HCEC 1CT (cell line): ENCODE measurements at regions not wholly inside any gene's neighbourhood (a gene's known extent, or its start where the extent isn't known, plus 50 kb on each side); places are given as distances from the start of the nearest gene placed in this dataset.
"Not testable (repeated sequence)": the region's sequence is repeated elsewhere in the genome, so short reads cannot be mapped to it uniquely, and the experiment has no call there.

Experiments
- DNase-seq: peaks from one replicate; pipeline ENCODE4 v3.0.0-alpha.2; 2017

DNA sequence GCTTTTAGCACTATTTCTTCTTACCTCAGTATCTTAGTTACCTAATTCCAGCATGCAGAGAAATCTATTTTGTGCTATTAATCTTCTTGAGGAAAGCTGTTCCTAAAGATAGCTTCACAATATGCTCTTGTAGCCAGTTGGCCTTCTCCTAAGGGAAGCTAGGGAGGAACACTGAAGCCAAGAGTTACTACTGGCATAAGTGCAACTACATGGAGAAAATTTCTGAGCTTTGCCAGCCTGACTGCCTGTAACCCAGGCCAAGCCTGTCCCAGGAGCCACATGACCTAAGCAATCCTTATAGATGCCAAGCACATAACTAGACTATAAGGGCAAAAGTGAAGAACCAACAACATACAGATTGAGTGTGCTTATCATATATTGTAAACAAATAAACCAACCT lies 890.2 kb downstream of the FLRT2 start:
- DNase-seq: no peak

DNA sequence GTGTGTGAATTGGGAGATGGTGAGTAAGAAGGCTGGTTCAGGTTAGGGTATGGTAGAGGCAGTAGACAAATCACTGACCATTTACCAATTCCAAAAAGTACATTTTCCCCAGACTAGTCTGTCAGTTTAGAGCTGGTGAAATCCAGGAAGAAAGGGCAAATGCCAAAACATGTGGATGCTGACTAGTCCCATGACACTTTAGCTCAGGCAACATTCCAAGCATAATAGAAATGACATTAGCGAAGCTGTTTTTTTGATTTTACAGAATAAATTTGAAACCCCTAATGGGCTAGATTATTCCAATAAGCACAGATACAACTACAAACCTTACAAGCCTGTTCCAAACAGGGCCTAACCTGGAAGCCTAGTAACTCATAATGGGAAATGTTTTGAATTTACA lies 884.2 kb downstream of the FLRT2 start:
- no peak for DNase-seq

DNA sequence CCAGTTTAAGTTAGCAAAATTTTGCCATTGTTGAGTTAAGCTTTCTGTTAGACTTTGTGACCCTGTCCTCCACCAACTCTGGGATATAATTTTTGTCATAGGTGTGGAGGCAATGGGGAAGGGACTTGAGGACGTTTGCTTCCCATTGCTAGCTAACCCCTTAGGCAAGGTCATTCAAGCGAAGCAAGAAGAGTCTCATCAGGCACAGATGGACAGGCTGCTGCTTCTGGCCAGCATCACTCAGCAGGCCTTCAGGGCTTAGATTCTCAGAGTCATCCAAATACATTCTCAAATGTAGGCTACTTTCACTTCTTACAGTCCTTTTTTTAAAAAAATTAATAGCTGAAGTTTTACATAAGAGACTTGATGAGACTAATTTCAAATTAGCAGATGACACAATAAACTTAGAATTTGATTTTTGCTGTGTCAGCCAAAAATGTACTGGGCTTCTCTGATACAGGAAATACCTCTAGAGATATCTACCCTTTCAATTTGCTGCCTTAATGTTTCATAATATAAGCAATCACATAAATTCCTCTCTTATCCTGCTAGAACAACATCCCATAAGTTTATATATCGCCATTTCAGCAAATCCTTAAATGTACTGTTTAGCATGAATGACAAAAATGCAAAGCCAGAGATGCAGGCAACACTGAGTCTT lies 875.2 kb downstream of the FLRT2 start:
- DNase-seq: no peak

DNA sequence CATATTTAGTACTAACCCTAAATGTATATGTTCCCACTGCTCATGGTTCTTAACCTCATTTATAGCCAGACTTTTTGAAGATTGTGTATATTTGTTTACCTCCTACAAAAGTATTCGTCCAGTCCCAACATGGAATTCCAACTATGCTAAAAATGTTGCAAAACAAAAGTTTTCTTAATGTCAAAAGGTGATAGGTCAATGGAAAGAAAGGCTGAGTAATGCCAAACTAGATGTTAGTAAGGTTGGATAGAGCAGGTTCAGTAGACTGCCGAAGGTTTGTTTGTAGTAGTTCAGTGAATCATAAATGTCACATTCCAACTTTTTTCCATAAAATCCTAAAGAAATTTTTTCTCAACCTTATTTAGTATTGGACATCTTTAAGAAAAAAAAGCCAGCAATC lies 874.5 kb downstream of the FLRT2 start:
- peak; percentile 1 for DNase-seq

DNA sequence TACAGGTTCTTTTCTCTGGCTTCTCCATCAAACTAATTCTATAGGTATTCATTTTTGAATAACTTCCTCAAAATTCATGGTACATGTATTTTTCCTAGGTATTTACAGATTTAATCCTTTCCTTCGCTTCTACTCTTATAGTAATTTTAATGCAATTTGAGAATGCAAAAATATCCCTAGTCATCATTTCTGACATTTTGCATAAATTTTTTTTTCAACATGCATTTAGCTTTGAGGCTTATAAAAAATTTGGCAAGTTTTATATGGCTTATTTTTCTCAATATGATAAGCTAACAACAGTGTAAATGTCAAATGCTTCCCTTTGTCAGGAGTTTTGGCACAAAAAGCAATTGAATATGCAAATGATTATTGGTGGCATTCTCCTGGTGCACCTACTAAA lies 872.6 kb downstream of the FLRT2 start:
- no peak for DNase-seq

DNA sequence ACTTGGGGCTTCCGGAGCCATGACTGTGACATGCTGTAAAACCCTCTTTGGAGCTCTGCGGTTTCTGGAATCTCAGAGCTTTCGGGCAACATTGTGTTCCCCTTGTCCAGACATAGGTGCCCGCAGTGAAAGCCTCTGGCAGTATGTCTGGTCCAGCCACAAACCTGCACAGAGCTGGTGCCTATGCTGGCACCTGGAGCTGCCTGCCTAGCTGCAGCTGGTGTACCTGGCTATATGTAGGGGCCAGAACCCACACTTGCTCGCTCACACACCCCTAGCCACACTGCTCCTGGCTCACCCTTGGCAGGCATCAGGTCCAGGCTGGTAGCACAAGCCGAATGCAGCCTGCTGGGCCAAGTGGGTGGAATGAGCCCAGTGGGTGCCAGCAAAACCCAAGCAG lies 861.1 kb downstream of the FLRT2 start:
- DNase-seq: no peak

DNA sequence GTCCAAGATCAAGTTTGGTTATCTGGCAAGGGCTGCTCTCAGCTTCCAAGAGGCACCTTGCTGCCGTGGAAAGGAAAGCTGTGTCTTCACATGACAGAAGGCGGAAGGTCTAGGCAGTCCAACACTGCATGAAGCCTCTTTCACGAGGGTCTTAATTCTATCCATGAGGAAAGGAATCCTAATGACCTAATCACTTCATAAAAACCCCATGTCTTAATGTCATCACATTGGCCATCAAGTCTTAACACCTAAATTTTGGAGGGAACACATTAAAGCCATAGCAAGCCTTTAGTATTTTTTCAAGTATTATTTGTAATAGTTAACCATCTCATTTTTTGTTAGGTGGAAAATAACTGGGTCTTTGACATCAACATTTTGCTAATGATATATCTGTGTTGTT lies 858.3 kb downstream of the FLRT2 start:
- DNase-seq: no peak

DNA sequence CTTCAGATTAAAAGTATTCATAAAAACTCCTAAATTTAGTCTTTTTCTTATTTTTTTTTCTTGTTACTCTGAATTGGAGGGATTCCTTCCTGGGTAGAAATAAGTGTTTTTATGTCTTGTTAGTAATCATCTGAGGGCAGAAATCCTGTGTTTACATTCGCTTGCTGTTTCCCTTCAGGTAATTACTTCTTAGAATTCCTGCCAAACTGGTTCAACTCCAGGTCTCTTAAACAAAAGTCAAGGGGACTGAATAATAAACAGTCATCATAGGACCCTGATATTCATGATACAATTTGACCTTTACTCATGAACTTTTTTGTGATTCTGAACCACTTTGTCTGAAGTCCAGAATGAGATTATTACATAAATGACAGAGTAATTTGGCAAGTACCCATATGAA lies 843.9 kb downstream of the FLRT2 start:
- DNase-seq: no peak

DNA sequence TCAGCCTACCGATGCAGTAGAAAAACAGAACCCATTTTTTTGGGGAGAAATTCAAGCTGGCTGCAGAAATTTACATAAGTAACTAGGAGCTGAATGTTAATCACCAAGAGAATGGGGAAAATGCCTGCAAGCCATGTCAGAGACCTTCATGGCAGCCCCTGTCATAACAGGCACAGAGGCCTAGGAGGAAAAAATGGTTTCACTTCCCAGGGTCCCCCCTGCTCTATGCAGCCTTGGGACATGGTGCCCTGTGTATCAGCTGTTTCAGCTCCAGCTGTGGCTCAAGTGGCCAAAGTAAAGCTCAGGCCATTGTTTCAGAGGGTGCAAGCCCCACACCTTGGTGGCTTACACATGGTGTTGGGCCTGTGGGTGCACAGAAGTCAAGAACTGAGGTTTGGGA lies 842.5 kb downstream of the FLRT2 start:
- DNase-seq: no peak

DNA sequence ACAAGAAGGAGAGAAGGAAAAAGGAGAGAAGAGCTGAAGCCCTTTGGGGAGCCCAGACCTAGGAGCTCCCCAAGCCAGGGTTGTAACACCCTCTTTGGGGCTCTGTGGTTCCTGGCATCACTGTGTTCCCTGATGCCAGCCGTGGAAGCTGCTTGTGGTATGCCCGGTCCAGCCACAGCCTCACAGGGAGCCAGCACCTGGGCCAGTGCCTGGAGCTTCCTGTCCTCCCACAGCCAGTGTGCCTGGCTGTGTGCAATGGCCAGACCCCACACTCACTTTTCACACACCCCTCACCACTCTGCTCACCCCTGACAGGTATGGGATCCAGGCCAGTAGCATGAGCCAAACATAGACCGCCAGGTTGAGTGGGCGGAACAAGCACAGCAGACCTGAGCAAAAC lies 834.7 kb downstream of the FLRT2 start:
- no peak for DNase-seq

DNA sequence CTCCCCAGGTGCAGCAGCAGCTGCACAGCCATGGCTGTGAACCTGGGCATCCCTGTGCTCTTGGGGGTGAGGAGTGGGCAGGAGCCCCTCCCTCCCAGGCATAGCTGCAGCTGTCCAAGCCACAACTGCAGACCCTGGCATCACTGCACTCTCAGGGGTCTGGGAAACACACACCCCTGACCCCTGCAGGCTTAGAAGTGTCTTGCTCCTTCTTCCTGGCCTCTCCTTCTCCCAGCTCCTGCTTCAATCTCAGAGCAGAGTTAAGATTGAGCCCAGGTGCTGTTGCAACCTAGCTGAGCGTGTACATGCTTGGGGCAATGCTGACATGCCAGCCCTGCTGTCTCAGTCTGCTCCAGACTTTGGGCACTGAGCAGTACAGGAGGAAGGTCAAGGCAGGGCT lies 833.6 kb downstream of the FLRT2 start:
- DNase-seq: no peak

DNA sequence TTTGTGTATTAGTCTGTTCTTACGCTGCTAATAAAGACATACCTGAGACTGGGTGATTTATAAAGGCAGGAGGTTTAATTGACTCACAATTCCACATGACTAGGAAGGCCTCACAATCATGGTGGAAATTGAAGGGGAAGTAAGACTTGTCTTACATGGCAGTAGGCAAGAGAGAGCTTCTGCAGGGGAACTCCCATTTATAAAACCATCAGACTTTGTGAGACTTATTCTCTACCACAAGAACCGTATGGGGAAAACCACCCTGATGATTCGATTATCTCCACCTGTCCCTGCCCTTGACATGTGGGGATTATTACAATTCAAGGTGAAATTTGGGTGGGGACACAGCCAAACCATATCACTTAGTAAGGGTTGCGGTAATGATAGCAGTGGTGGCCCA lies 833.1 kb downstream of the FLRT2 start:
- DNase-seq: no peak

DNA sequence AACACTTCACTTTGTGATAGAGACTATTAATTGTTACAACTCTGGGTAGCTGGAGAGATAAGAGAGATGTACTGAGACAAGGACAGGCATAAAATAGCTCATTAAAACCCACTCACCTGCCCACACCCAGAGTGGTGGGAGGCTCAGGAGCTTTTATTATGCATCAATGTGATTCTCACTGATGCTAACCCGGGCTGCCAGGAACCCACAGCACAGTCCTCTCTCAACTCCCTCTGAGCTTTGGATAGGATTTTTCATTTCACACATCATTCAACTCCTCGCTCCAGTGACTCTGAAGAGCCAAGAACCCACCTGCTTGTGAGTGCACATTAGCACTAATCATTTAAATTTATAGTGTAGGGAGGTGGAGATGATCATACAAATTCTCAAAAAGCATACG lies 827.9 kb downstream of the FLRT2 start:
- no peak for DNase-seq

DNA sequence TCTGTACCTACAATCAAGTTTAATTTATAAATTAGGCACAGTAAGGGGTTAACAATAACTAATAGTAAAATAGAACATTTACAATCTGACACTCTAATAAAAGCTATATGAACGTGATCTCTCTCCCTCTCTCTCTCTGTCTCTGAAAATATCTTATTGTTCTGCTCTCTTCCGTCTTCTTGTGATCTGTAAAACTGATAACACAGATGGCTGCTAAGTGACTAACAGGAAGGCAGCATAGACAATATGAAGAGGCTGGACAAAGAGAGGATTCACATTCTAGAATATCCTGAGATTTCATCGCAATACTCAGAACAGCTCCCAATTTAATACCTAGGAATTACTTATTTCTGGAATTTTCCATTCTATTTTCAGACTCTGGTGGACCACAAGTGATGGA lies 827.2 kb downstream of the FLRT2 start:
- DNase-seq: no peak

DNA sequence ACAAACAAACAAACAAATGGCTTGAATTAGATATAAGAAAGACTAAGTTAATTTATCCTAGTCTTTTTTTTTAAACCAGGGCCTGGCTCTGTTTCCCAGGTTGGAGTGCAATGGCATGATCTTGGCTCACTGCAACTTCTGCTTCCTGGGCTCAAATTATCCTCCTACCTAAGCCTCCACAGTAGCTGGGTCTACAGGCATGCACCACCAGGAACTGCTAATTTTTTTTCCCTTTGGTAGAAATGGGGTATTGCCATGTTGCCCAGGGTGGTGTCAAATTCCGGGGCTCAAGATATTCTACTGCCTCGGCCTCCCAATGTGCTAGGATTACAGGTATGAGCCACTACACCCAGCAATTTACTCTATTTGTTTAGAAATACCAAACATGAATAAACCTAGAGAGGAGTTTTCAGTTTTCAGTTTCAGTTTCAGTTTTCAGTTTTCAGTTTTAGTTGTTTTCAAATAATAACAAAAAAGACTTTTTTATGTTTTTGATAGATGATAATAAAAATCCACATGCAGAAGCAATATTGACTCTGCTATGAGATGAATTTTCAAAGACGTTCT lies 817.0 kb downstream of the FLRT2 start:
- no peak for DNase-seq

DNA sequence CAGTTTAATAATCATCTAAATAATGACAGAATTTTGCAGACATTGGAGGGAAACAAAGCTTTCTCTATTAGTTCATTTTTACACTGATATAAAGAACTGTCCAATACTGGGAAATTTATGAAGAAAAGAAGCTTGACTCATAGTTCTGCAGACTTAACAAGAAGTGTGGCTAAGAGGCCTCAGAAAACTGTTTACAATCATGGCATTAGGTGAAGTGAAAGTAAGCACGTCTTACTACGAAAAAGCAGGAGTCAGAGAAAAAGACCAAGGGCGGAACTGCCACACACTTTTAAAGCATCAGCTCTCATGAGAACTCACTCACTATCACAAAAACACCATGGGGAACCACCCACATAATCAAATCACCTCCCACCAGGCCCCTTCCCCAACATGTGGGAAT lies 804.4 kb downstream of the FLRT2 start:
- no peak for DNase-seq

DNA sequence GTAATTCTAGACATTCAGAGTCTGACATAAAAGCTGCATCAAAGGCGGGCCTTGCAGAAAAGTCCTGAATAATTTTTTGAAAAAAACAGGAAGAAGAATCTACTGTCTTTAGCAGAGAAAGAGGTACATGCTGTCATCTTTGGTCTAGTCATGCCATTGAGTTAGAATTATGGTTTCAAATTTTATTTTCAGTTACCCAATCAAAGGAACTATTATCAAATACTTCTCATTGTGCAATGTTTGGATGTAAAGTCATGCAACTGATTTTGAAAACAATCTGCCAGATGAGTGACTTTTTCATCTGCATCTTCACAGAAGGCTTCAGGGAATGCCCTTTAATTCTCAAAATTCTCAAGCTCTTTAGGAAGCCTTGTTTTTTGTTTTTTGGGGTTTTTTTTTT lies 803.5 kb downstream of the FLRT2 start:
- DNase-seq: peak; percentile 24

DNA sequence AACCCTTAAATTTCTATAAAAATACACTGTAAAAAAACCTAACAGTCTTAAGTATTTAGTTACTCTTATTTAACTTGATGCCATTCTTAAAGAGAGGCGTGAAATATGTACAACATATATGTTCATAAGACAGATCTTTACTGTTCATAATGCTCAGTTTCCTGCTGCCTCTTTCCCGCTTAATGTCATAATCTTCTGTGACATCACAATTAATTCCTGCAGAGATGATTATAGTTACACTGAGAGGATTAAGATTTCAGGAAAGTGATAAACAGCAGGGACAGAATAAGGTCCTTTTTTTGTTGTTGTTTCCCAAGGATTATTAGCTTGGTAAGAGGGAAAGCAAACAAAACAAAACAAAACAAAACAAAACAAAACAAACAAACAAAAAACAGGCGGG lies 801.4 kb downstream of the FLRT2 start:
- DNase-seq: no peak

DNA sequence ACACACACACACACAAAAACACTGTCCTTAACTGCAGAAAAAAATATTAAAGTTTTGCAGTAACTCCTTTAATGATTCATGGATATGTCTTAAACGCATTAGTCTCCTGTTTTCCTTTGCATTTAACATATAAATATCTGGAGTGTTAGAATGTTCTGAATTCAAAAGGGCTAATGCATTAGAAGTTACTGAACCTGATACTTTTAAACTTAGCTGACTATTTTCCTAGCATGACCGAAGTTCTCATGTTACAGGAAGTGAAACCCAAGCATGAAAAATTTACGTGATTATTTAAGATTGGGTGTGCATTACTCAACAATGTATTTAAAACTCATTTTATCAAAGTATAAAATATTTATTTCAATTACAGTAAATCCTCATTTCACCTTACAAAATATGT lies 791.2 kb downstream of the FLRT2 start:
- DNase-seq: peak; percentile 8

DNA sequence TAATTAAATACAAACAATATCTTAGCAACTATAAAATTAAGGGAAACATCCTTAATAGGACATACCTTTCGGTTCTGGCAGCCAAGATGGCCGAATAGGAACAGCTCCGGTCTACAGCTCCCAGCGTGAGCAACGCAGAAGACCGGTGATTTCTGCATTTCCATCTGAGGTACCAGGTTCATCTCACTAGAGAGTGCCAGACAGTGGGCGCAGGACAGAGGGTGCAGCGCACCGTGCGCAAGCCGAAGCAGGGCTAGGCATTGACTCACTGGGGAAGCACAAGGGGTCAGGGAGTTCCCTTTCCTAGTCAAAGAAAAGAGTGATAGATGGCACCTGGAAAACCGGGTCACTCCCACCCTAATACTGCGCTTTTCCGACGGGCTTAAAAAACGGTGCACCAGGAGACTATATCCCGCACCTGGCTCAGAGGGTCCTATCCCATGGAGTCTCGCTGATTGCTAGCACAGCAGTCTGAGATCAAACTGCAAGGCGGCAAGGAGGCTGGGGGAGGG lies 782.3 kb downstream of the FLRT2 start:
- not testable (repeated sequence) for DNase-seq

DNA sequence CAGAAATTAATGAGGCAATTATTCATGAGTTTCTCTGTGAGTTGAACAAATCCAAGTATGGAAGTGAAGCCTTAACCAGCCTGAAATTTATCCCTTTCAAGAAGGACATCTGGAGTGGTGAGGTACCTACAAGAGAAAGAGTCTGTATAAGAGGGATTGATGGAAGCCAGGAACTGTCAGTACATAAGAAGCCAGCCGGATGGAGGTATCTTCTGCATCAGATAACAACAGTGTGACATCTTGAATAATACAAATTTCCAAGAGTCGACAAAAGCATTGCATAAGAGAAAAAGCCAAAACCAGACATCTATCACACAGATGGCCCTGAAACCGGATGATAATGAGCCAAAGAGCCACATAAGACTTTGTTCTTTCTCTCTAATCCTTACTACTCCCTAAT lies 781.2 kb downstream of the FLRT2 start:
- DNase-seq: no peak

DNA sequence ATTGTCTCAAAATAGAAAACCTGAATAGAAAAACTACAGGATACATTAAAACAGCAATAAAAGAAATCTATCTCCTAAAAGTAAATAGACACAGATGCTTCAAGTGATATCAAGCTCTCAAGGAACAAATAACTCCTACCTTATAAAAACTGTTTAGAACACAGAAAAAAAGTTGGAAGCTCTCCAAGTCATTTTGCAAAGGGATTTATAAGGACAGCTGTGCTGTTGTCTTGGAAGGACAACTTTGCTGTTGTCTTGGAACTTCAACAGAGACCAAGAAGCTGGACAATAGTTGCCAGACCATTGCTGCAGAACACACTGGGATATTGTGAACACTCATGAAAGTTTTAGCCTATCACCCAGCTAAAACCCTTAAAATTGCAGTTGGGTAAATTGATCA lies 780.7 kb downstream of the FLRT2 start:
- no peak for DNase-seq

DNA sequence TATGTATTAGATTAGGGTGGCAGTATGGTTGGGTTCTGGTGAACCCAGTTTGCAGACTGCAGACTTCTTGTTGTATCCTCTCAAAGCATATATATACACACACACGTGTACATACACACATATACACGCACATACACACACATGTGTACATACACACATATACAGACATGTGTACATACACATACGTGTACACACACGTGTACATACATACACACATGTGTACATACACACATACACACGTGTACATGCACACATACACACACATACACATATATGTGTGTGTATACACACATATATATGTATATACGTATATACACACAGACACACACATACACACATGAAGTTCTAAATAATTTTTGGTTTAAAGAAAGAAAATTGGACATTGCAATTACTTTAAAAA lies 780.2 kb downstream of the FLRT2 start:
- DNase-seq: no peak

DNA sequence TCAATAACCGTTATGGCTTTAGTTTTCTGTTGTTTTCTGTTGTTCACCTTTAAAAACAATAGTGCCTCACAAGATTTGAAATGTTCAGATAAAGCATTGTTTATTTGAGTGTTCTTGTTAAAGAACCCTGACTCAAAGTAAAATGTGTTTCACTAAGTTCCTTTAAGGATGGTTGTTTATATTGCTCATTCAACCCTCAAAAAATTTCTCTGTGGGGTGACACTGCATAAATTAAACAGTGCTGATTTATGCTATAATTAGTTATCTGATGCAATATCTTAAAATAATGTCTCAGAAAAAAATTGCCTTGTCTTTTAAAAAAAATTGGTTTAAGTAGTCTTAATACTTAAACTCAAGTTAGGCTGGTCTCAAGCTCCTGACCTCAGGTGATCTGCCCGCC lies 775.1 kb downstream of the FLRT2 start:
- no peak for DNase-seq

DNA sequence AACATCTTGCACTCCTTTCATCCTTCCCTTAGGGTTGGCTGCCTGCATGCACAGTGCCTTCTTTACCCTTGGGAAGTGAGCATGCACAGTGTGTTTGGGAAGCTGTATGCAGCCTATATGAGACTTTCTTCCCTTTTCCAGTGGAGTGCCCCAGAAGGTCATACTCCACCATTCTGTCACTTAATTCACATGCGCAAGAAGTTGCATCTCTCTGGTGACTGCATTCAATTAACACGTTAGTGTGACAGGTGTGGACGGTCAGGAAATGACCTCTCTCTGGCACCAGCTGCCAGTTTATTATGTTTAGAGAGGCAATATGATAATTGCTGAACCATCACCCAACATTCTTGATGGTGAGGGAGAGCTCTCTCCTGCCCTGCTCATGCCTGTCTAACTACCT lies 770.0 kb downstream of the FLRT2 start:
- no peak for DNase-seq
